Mucosa of rectum (tissue), 2 donors: ENCODE measurements at regions not wholly inside any gene's neighbourhood (a gene's known extent, or its start where the extent isn't known, plus 50 kb on each side); places are given as distances from the start of the nearest gene placed in this dataset.
"Not testable (repeated sequence)": the region's sequence is repeated elsewhere in the genome, so short reads cannot be mapped to it uniquely, and the experiment has no call there.

Source experiments
- H3K27ac ChIP-seq, 2 donors: one replicate each; pipeline ENCODE4 v1.7.0; 2013; ENCODE audit warnings: inconsistent platforms in 2 of 2, low read depth in 2 of 2, low read length in 2 of 2
- H3K27me3 ChIP-seq, 2 donors: one replicate each; pipeline ENCODE4 v1.7.0; 2013; ENCODE audit warnings: low read length in 2 of 2; ENCODE audit not compliant: control insufficient read depth in 2 of 2, insufficient read depth in 2 of 2
- H3K36me3 ChIP-seq, 2 donors: one replicate each; pipeline ENCODE4 v1.7.0; 2013; ENCODE audit warnings: low read length in 2 of 2; ENCODE audit not compliant: control insufficient read depth in 2 of 2, insufficient read depth in 2 of 2
- H3K4me1 ChIP-seq, 2 donors: one replicate each; pipeline ENCODE4 v1.7.0; 2013; ENCODE audit warnings: low read length in 2 of 2, mild to moderate bottlenecking in 1 of 2; ENCODE audit not compliant: control insufficient read depth in 2 of 2, insufficient read depth in 2 of 2
- H3K4me3 ChIP-seq, 2 donors: one replicate each; pipeline ENCODE4 v1.7.0; 2013; ENCODE audit warnings: low read length in 2 of 2
- H3K9ac ChIP-seq, 2 donors: one replicate each; pipeline ENCODE4 v1.7.0; 2013; ENCODE audit warnings: low read length in 2 of 2, low read depth in 1 of 2, mild to moderate bottlenecking in 1 of 2
- H3K9me3 ChIP-seq, 2 donors: one replicate each; pipeline ENCODE4 v1.7.0; 2013; ENCODE audit warnings: low read length in 2 of 2; ENCODE audit not compliant: control insufficient read depth in 2 of 2
- donor health status: healthy.
- donor health status: Normal muscosa, but diverticular disease.

GRCh38 chr12:89230376-89231315, 121.7 kb downstream of the DUSP6 start:
- Histone ChIP-seq H3K27ac (no peak overlapping the region), H3K27me3 (no peaks in the 10 kb centered on the region), H3K4me3 (no peak overlapping the region), H3K9ac (no peak overlapping the region), H3K4me1 (peaks cover 0 to 10% of the 10 kb centered on the region in 2 donors), H3K9me3 (no peaks in the 10 kb centered on the region), H3K36me3 (no peaks in the 10 kb centered on the region)

- Histone ChIP-seq H3K27ac (no peak overlapping the region), H3K36me3 (no peaks in the 10 kb centered on the region), H3K9me3 (no peaks in the 10 kb centered on the region), H3K9ac (no peak overlapping the region), H3K27me3 (no peaks in the 10 kb centered on the region), H3K4me3 (no peak overlapping the region), H3K4me1 (peaks cover 6 to 18% of the 10 kb centered on the region in 2 donors)
These were observed 123.8 kb downstream of the DUSP6 start for GRCh38 chr12:89228491-89228890.

- H3K27ac ChIP-seq, result no peak overlapping the region
- no peaks in the 10 kb centered on the region for H3K36me3 ChIP-seq
- H3K9me3 ChIP-seq, result no peaks in the 10 kb centered on the region
- peaks cover 6 to 18% of the 10 kb centered on the region in 2 donors for H3K4me1 ChIP-seq
- no peaks in the 10 kb centered on the region for H3K27me3 ChIP-seq
- no peak overlapping the region for H3K9ac ChIP-seq
- no peak overlapping the region for H3K4me3 ChIP-seq
These were observed 124.5 kb downstream of the DUSP6 start for GRCh38 chr12:89227774-89228173.

GRCh38 chr12:89225808-89226411, 126.4 kb downstream of the DUSP6 start:
- Histone ChIP-seq H3K27me3 (no peaks in the 10 kb centered on the region), H3K9me3 (no peaks in the 10 kb centered on the region), H3K9ac (peak overlapping the region in 1 of 2 donors; percentile 38), H3K4me1 (peaks cover 6 to 15% of the 10 kb centered on the region in 2 donors), H3K27ac (peak overlapping the region; percentile 67 to 77), H3K36me3 (no peaks in the 10 kb centered on the region), H3K4me3 (peak overlapping the region in 1 of 2 donors; percentile 23)

GRCh38 chr12:89225401-89225800, 126.9 kb downstream of the DUSP6 start:
- H3K36me3 ChIP-seq, result no peaks in the 10 kb centered on the region
- H3K4me1 ChIP-seq, result peaks cover 6 to 15% of the 10 kb centered on the region in 2 donors
- no peaks in the 10 kb centered on the region for H3K27me3 ChIP-seq
- H3K9ac ChIP-seq, result no peak overlapping the region
- H3K4me3 ChIP-seq, result peak overlapping the region in 1 of 2 donors; percentile 23
- H3K9me3 ChIP-seq, result no peaks in the 10 kb centered on the region
- peak overlapping the region; percentile 67 to 77 for H3K27ac ChIP-seq

- H3K4me1 ChIP-seq, result peaks cover 6 to 15% of the 10 kb centered on the region in 2 donors
- H3K9ac ChIP-seq, H3K27ac ChIP-seq, H3K4me3 ChIP-seq, H3K9me3 ChIP-seq, H3K36me3 ChIP-seq, H3K27me3 ChIP-seq: not testable (repeated sequence)
These were observed 129.7 kb downstream of the DUSP6 start for GRCh38 chr12:89222580-89222979.

GRCh38 chr12:89217472-89217871, 134.8 kb downstream of the DUSP6 start:
- no peaks in the 10 kb centered on the region for H3K9me3 ChIP-seq
- H3K36me3 ChIP-seq, result no peaks in the 10 kb centered on the region
- H3K4me3 ChIP-seq, result no peak overlapping the region
- peaks cover 0 to 7% of the 10 kb centered on the region in 2 donors for H3K4me1 ChIP-seq
- no peak overlapping the region for H3K9ac ChIP-seq
- H3K27me3 ChIP-seq, result no peaks in the 10 kb centered on the region
- H3K27ac ChIP-seq, result no peak overlapping the region

GRCh38 chr12:89216211-89216952, 135.9 kb downstream of the DUSP6 start:
- Histone ChIP-seq H3K36me3 (no peaks in the 10 kb centered on the region), H3K27me3 (no peaks in the 10 kb centered on the region), H3K9me3 (no peaks in the 10 kb centered on the region), H3K9ac (no peak overlapping the region), H3K27ac (no peak overlapping the region), H3K4me1 (peaks cover 0 to 7% of the 10 kb centered on the region in 2 donors), H3K4me3 (no peak overlapping the region)

GRCh38 chr12:89215196-89215595, 137.1 kb downstream of the DUSP6 start:
- no peak overlapping the region for H3K27ac ChIP-seq
- no peak overlapping the region for H3K4me3 ChIP-seq
- no peaks in the 10 kb centered on the region for H3K9me3 ChIP-seq
- no peaks in the 10 kb centered on the region for H3K27me3 ChIP-seq
- no peak overlapping the region for H3K9ac ChIP-seq
- H3K36me3 ChIP-seq, result no peaks in the 10 kb centered on the region
- peaks cover 0 to 7% of the 10 kb centered on the region in 2 donors for H3K4me1 ChIP-seq

- Histone ChIP-seq H3K4me3 (no peak overlapping the region), H3K4me1 (peaks cover 0 to 7% of the 10 kb centered on the region in 2 donors), H3K9me3 (no peaks in the 10 kb centered on the region), H3K27me3 (no peaks in the 10 kb centered on the region), H3K9ac (no peak overlapping the region), H3K27ac (no peak overlapping the region), H3K36me3 (no peaks in the 10 kb centered on the region)
These were observed 138.6 kb downstream of the DUSP6 start for GRCh38 chr12:89213747-89214146.
